GM19043 (cell line): ENCODE measurements at regions not wholly inside any gene's neighbourhood (a gene's known extent, or its start where the extent isn't known, plus 50 kb on each side); places are given as distances from the start of the nearest gene placed in this dataset.

Experiments used
- ATAC-seq: cut with Tn5 transposase; IDR thresholded peaks from one replicate; pipeline ENCODE4 v1.9.1; 2021; ENCODE audit warnings: low read depth; ENCODE audit not compliant: unreplicated experiment

- no peak for ATAC-seq
Observed at GRCh38 chr3:43183456-43183855, 77.6 kb upstream of the POMGNT2 start.

GRCh38 chr3:43181202-43181821 is 75.4 kb upstream of the POMGNT2 start:
- ATAC-seq = peak; percentile 73

- no peak for ATAC-seq
Observed at GRCh38 chr3:43180694-43181093, 74.8 kb upstream of the POMGNT2 start.

GRCh38 chr3:43180027-43180426 is 74.1 kb upstream of the POMGNT2 start:
- peak; percentile 57 for ATAC-seq

- ATAC-seq = no peak
Observed at GRCh38 chr3:43178891-43179366, 73.0 kb upstream of the POMGNT2 start.

- ATAC-seq = no peak
Observed at GRCh38 chr3:43177085-43177484, 71.2 kb upstream of the POMGNT2 start.

GRCh38 chr3:43176666-43177065 is 70.8 kb upstream of the POMGNT2 start:
- no peak for ATAC-seq

- no peak for ATAC-seq
Observed at GRCh38 chr3:43175541-43175940, 69.7 kb upstream of the POMGNT2 start.

- ATAC-seq = no peak
Observed at GRCh38 chr3:43173949-43174348, 68.1 kb upstream of the POMGNT2 start.

GRCh38 chr3:43171748-43172147 is 65.9 kb upstream of the POMGNT2 start:
- ATAC-seq = no peak

GRCh38 chr3:43170553-43170952 is 64.7 kb upstream of the POMGNT2 start:
- no peak for ATAC-seq

- no peak for ATAC-seq
Observed at GRCh38 chr3:43169987-43170386, 64.1 kb upstream of the POMGNT2 start.

GRCh38 chr3:43166406-43166805 is 60.5 kb upstream of the POMGNT2 start:
- no peak for ATAC-seq

- no peak for ATAC-seq
Observed at GRCh38 chr3:43165786-43166185, 59.9 kb upstream of the POMGNT2 start.

GRCh38 chr3:43163895-43164493 is 58.1 kb upstream of the POMGNT2 start:
- no peak for ATAC-seq

- no peak for ATAC-seq
Observed at GRCh38 chr3:43162230-43163084, 56.6 kb upstream of the POMGNT2 start.

GRCh38 chr3:43161684-43162229 is 55.9 kb upstream of the POMGNT2 start:
- no peak for ATAC-seq

GRCh38 chr3:43160664-43161063 is 54.8 kb upstream of the POMGNT2 start:
- ATAC-seq = no peak

- no peak for ATAC-seq
Observed at GRCh38 chr3:43159876-43160255, 54.0 kb upstream of the POMGNT2 start.

GRCh38 chr3:43159131-43159875 is 53.4 kb upstream of the POMGNT2 start:
- no peak for ATAC-seq
